ENCODE measurements at regions not wholly inside any gene's neighbourhood (a gene's known extent, or its start where the extent isn't known, plus 50 kb on each side); places are given as distances from the start of the nearest gene placed in this dataset.

- DNase-seq, result no peak
These were observed 74.7 kb upstream of the PTPRM start for GRCh38 chr18:7492385-7492784.

- no peak for DNase-seq
These were observed 70.0 kb upstream of the PTPRM start for GRCh38 chr18:7497081-7497480.

GRCh38 chr18:7511106-7511505 is 56.0 kb upstream of the PTPRM start:
- DNase-seq, result no peak

GRCh38 chr18:7512348-7512747 is 54.8 kb upstream of the PTPRM start:
- no peak for DNase-seq

GRCh38 chr18:7512990-7513389 is 54.1 kb upstream of the PTPRM start:
- DNase-seq, result no peak

- no peak for DNase-seq
These were observed 52.2 kb upstream of the PTPRM start for GRCh38 chr18:7514796-7515440.

- no peak for DNase-seq
These were observed 50.6 kb upstream of the PTPRM start for GRCh38 chr18:7516266-7517117.
